Thyroid gland (tissue), 4 donors: ENCODE measurements at regions not wholly inside any gene's neighbourhood (a gene's known extent, or its start where the extent isn't known, plus 50 kb on each side); places are given as distances from the start of the nearest gene placed in this dataset.

Experiments
- DNase-seq, 2 donors: peaks; one replicate each; pipeline ENCODE4 v3.0.0-alpha.2; 2019
- H3K27ac ChIP-seq, 3 donors: fragments of 200-600 bp; sonication (generic); 1 replicate in 2 of 3; 2 replicates in 1 of 3; pipeline ENCODE4 v1.5.1; 2016 to 2019; ENCODE audit warnings: mild to moderate bottlenecking in 1 of 3, moderate library complexity in 1 of 3
- H3K27me3 ChIP-seq: fragments of 200-600 bp; sonication (generic); one replicate; pipeline ENCODE4 v1.5.1; 2019
- H3K36me3 ChIP-seq, 2 donors: fragments of 200-600 bp; sonication (generic); one replicate each; pipeline ENCODE4 v1.5.1; 2016 to 2019
- H3K4me1 ChIP-seq, 2 donors: fragments of 200-600 bp; sonication (generic); one replicate each; pipeline ENCODE4 v1.5.1; 2017 to 2019
- H3K4me3 ChIP-seq, 3 donors: fragments of 200-600 bp; sonication (generic); replicated peaks in 1 of 3; 1 replicate in 2 of 3; 2 replicates in 1 of 3; pipeline ENCODE4 v1.5.1; 2016; ENCODE audit warnings: mild to moderate bottlenecking in 1 of 3
- H3K9me3 ChIP-seq: fragments of 200-600 bp; sonication (generic); one replicate; pipeline ENCODE4 v1.5.1; 2017
- POLR2A ChIP-seq, 2 donors: fragments of 450-650 bp; IDR thresholded peaks; one replicate each; pipeline ENCODE4 v1.6.1; 2017; ENCODE audit warnings: antibody characterized with exemption in 2 of 2, mild to moderate bottlenecking in 2 of 2, moderate library complexity in 1 of 2
- WGBS, 2 donors: methylation state at CpG; one replicate each; pipeline ENCODE4 v1.1.5; 2017; 5-methylcytosine and 5-hydroxymethylcytosine counted together
- intact Hi-C: fragments of 100-400 bp; cut with DNase I; formaldehyde crosslinking; loops from one replicate; pipeline ENCODE4 v1.15.1; 2023
- TF ChIP-seq, protein P1 (sequence below), 6 experiments: fragments of 200-600 bp in 3 of 6; fragments of 450-650 bp in 3 of 6; sonication (generic) in 3 of 6; IDR thresholded peaks; one replicate each; pipeline ENCODE4 v1.5.1; 2016 to 2019; ENCODE audit warnings: antibody characterized with exemption in 6 of 6, mild to moderate bottlenecking in 2 of 6, inconsistent platforms in 1 of 6, moderate library complexity in 1 of 6

DNA sequence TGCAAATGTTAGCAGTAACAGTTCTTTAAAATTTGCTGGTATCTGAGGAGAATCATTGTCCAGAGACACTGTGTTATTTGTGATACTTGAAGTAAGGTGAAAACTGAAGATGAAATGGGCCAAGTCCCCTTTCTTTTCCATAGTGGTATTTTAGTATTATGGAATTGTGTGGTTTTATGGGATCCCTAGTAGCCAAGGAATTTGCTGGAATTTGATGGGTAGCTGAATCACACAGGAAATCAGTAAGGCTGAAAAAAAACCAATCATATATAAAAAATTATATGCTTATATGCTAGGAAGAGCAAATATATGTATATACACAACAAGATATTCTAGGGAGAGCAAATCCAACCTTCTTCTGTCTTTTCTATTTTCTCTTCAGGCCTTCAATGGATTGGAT is 54.2 kb upstream of the TACR1 start:
- no peak for TF ChIP-seq POLR2A (IDR thresholded peaks at IDR 0.05)
- TF ChIP-seq, protein P1, sequence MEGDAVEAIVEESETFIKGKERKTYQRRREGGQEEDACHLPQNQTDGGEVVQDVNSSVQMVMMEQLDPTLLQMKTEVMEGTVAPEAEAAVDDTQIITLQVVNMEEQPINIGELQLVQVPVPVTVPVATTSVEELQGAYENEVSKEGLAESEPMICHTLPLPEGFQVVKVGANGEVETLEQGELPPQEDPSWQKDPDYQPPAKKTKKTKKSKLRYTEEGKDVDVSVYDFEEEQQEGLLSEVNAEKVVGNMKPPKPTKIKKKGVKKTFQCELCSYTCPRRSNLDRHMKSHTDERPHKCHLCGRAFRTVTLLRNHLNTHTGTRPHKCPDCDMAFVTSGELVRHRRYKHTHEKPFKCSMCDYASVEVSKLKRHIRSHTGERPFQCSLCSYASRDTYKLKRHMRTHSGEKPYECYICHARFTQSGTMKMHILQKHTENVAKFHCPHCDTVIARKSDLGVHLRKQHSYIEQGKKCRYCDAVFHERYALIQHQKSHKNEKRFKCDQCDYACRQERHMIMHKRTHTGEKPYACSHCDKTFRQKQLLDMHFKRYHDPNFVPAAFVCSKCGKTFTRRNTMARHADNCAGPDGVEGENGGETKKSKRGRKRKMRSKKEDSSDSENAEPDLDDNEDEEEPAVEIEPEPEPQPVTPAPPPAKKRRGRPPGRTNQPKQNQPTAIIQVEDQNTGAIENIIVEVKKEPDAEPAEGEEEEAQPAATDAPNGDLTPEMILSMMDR (IDR thresholded peaks at IDR 0.05): no peak
- H3K27ac ChIP-seq: no peak overlapping the region
- no peak for DNase-seq
- no peaks in the 10 kb centered on the region for H3K4me1 ChIP-seq
- H3K9me3 ChIP-seq: no peaks in the 10 kb centered on the region
- no peaks in the 10 kb centered on the region for H3K27me3 ChIP-seq
- H3K4me3 ChIP-seq: no peak overlapping the region
- intact Hi-C loops: no loop called here
- H3K36me3 ChIP-seq: no peaks in the 10 kb centered on the region

DNA sequence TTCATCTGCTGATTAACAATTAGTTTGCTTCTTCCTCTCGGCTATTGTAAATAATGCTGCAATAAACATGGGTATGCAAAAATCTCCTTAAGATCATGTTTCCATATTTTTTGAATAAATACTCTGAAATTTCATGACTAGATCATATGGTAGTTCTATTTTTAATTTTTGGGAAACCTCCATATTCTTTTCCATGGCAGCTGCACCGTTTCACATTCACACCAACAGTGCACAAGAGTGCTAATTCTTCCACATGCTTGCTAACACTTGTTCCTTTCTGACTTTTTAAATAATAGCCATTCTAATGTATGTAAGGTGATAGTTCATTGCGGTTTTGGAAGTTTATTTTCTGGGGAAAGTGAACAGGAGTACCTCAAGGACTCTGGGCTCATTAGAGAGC is 52.6 kb upstream of the TACR1 start:
- intact Hi-C loops: no loop called here
- H3K27me3 ChIP-seq: no peaks in the 10 kb centered on the region
- 85 to 88% methylated on average over 3 of the region's 3 CpGs for WGBS, 2 donors

More for the DNA sequence above, 52.6 kb upstream of the TACR1 start:
- Histone ChIP-seq H3K9me3 (no peaks in the 10 kb centered on the region), H3K36me3 (no peaks in the 10 kb centered on the region), H3K27ac (no peak overlapping the region), H3K4me1 (no peaks in the 10 kb centered on the region), H3K4me3 (no peak overlapping the region)
- DNase-seq: no peak
- TF ChIP-seq POLR2A (IDR thresholded peaks at IDR 0.05): no peak
- TF ChIP-seq, protein P1 (IDR thresholded peaks at IDR 0.05): no peak
